Activated CD8-positive, alpha-beta memory T cell treated with anti-CD3 and anti-CD28 coated beads, Interleukin-2, amount 10 ng/mL, durations not matched to agents 7 days and 5 days (primary cell): ENCODE measurements at regions not wholly inside any gene's neighbourhood (a gene's known extent, or its start where the extent isn't known, plus 50 kb on each side); places are given as distances from the start of the nearest gene placed in this dataset.
"Not testable (repeated sequence)": the region's sequence is repeated elsewhere in the genome, so short reads cannot be mapped to it uniquely, and the experiment has no call there.

ENCODE experiments used
- ATAC-seq: fragments of 150-1000 bp; cut with Tn5 transposase; one replicate; pipeline ENCODE4 v1.10.0; 2021; ENCODE audit warnings: moderate library complexity
- CTCF ChIA-PET: fragments of 350-600 bp; sonication (Branson Sonifier 250); formaldehyde crosslinking; loops from one replicate; lab custom pipeline; 2021; ENCODE audit warnings: antibody characterized with exemption; lab: Charles Lee
- DNase-seq: peaks from one replicate; pipeline ENCODE4 v3.0.0-alpha.2; 2020
- H3K27ac Mint-ChIP-seq: one replicate; pipeline ENCODE4 v1.8.0; 2021; ENCODE audit warnings: mild to moderate bottlenecking, mixed read lengths
- H3K27me3 Mint-ChIP-seq: one replicate; pipeline ENCODE4 v1.8.0; 2021; ENCODE audit warnings: mixed read lengths
- H3K36me3 Mint-ChIP-seq: one replicate; pipeline ENCODE4 v1.8.0; 2021; ENCODE audit warnings: mild to moderate bottlenecking, mixed read lengths
- H3K4me1 Mint-ChIP-seq: one replicate; pipeline ENCODE4 v1.8.0; 2021; ENCODE audit warnings: mixed read lengths
- H3K4me3 Mint-ChIP-seq: one replicate; pipeline ENCODE4 v1.8.0; 2021; ENCODE audit warnings: mild to moderate bottlenecking, moderate library complexity, mixed read lengths
- H3K9me3 Mint-ChIP-seq: one replicate; pipeline ENCODE4 v1.8.0; 2022; ENCODE audit warnings: low read depth, mixed read lengths

DNA sequence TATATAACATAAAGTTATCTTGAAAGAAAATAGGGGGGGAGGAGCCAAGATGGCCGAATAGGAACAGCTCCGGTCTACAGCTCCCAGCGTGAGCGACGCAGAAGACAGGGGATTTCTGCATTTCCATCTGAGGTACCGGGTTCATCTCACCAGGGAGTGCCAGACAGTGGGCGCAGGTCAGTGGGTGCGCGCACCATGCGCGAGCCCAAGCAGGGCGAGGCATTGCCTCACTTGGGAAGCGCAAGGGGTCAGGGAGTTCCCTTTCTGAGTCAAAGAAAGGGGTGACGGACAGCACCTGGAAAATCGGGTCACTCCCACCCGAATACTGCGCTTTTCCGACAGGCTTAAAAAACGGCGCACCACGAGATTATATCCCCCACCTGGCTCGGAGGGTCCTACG is 1704.4 kb upstream of the SPRY2 start:
- H3K27ac Mint-ChIP-seq, H3K9me3 Mint-ChIP-seq, H3K36me3 Mint-ChIP-seq, H3K27me3 Mint-ChIP-seq, CTCF ChIA-PET, H3K4me1 Mint-ChIP-seq, DNase-seq, H3K4me3 Mint-ChIP-seq, ATAC-seq: not testable (repeated sequence)

GRCh38 chr13:82036602-82037001 is 1695.7 kb upstream of the SPRY2 start:
- CTCF ChIA-PET, result no interaction called here

DNA sequence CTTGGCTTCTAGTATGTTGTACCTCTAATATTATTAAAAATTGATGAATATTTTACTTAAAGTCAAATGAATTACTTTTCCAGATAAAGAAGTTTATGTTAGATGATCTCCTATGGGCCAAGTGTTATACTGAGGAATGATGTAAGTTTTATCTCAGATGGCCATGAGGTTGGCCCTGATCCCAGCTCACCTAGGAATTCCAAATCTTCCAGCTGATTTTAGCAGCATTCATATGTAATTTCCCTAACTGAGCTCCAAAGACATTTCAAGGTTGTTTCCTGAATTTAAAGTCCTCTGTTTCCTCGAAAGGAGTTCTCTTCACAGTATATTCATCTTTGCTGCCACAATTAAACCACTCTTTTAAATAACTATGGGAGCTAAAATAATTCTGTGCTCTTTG is 1670.4 kb upstream of the SPRY2 start:
- Mint-ChIP-seq H3K4me3 (no peak overlapping the region), H3K4me1 (no peaks in the 10 kb centered on the region), H3K9me3 (peaks cover 8% of the 10 kb centered on the region), H3K36me3 (no peaks in the 10 kb centered on the region), H3K27ac (no peak overlapping the region), H3K27me3 (no peaks in the 10 kb centered on the region)
- CTCF ChIA-PET, result no interaction called here
- ATAC-seq, result no peak
- DNase-seq, result no peak

More at GRCh38 chr13:82036602-82037001, 1695.7 kb upstream of the SPRY2 start:
- no peaks in the 10 kb centered on the region for H3K36me3 Mint-ChIP-seq
- peaks cover 6% of the 10 kb centered on the region for H3K9me3 Mint-ChIP-seq
- no peak overlapping the region for H3K4me3 Mint-ChIP-seq
- ATAC-seq, result no peak
- no peaks in the 10 kb centered on the region for H3K27me3 Mint-ChIP-seq
- no peak for DNase-seq
- H3K27ac Mint-ChIP-seq, result no peak overlapping the region
- no peaks in the 10 kb centered on the region for H3K4me1 Mint-ChIP-seq

GRCh38 chr13:82010780-82011179 is 1669.9 kb upstream of the SPRY2 start:
- H3K9me3 Mint-ChIP-seq, result peaks cover 8% of the 10 kb centered on the region
- H3K4me3 Mint-ChIP-seq, result no peak overlapping the region
- H3K27ac Mint-ChIP-seq, result no peak overlapping the region
- ATAC-seq (no peak), DNase-seq (no peak)
- CTCF ChIA-PET, result no interaction called here
- no peaks in the 10 kb centered on the region for H3K4me1 Mint-ChIP-seq
- no peaks in the 10 kb centered on the region for H3K27me3 Mint-ChIP-seq
- H3K36me3 Mint-ChIP-seq, result no peaks in the 10 kb centered on the region

DNA sequence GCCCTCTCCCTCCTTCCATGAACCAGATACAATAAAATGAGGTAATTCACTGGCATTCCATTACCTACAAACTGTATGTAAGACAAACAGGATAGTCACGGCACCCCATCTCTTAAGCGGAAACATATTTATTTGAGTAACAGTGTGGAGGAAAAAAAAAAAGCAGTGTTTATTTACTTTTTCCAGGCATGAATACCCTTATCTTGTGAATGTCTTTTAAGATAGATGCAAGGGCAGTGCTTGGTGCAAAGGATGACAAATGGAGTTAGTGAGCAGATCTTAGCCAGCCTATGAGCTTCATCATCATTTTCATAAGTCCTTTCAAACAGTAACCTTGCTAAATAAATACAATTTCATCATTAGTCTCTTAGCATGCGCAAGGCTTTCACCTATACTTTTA is 1661.8 kb upstream of the SPRY2 start:
- CTCF ChIA-PET, result no interaction called here
- ATAC-seq (no peak), DNase-seq (no peak)
- no peak overlapping the region for H3K4me3 Mint-ChIP-seq
- no peaks in the 10 kb centered on the region for H3K4me1 Mint-ChIP-seq
- no peaks in the 10 kb centered on the region for H3K9me3 Mint-ChIP-seq
- no peaks in the 10 kb centered on the region for H3K36me3 Mint-ChIP-seq
- H3K27ac Mint-ChIP-seq, result no peak overlapping the region
- no peaks in the 10 kb centered on the region for H3K27me3 Mint-ChIP-seq

DNA sequence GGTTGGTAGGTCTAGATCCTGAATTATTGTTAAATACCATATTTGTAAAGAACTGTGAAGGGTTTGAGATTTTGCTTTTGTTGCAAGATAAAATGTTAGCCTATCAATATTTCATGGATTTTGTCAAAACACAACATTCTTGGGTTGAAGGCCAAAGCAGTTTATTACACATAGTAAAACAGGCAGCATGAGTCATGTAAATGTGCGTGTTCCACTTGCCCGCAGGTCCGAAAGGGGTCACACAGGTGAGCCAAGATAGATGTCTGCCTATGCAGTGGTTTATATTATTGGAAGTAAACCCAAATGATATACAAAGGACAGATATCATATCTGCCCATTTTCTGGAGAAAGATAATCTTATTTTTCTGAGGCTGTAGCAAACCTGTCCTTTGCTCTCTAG is 1654.4 kb upstream of the SPRY2 start:
- ATAC-seq (no peak), DNase-seq (no peak)
- Mint-ChIP-seq H3K4me3 (no peak overlapping the region), H3K9me3 (no peaks in the 10 kb centered on the region), H3K36me3 (no peaks in the 10 kb centered on the region), H3K27ac (no peak overlapping the region), H3K27me3 (no peaks in the 10 kb centered on the region), H3K4me1 (no peaks in the 10 kb centered on the region)
- CTCF ChIA-PET, result no interaction called here

DNA sequence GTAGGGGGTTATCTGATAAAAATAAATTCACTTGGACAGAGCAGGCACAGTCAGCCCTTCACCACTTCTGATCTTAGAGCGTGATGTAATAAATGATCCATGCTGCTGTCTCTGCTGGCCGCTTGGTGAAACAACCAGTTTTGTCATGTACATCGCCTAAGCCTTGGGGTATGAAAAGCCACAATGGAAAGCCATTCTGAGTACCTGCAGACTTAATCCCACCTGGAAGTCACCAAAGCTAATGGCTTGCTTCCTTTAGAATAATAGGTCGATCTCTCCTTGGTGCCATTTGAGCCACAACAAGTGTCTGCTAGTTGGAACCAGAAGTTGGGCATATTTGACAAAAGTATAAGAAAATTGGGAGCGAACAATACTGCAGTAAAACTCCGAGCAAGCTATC is 1649.7 kb upstream of the SPRY2 start:
- DNase-seq (no peak), ATAC-seq (no peak)
- Mint-ChIP-seq H3K4me3 (no peak overlapping the region), H3K9me3 (peaks cover 8% of the 10 kb centered on the region), H3K27me3 (no peaks in the 10 kb centered on the region), H3K36me3 (no peaks in the 10 kb centered on the region), H3K4me1 (no peaks in the 10 kb centered on the region), H3K27ac (no peak overlapping the region)
- CTCF ChIA-PET, result no interaction called here

DNA sequence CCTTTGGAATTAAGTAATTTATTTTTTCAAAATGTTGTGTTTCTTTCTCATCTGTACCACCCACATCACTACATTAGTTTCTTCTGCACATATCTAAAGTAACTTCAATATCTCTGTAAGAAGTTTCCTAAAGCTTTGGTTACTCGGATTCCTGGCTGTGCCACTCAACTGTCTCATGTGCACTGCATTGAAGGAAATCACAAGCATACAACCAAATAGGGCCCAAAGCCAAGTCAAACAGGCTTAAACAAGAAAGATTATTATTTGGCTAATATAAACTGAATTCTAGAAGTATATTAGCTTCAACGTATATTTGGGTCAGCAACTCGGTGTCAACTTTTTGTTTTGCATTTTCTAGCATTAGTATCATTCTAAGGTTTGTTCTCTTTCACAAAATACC is 1647.6 kb upstream of the SPRY2 start:
- ATAC-seq (no peak), DNase-seq (no peak)
- H3K27me3 Mint-ChIP-seq, result no peaks in the 10 kb centered on the region
- CTCF ChIA-PET, result no interaction called here
- peaks cover 10% of the 10 kb centered on the region for H3K9me3 Mint-ChIP-seq
- no peak overlapping the region for H3K27ac Mint-ChIP-seq
- no peaks in the 10 kb centered on the region for H3K36me3 Mint-ChIP-seq
- no peak overlapping the region for H3K4me3 Mint-ChIP-seq
- H3K4me1 Mint-ChIP-seq, result no peaks in the 10 kb centered on the region

DNA sequence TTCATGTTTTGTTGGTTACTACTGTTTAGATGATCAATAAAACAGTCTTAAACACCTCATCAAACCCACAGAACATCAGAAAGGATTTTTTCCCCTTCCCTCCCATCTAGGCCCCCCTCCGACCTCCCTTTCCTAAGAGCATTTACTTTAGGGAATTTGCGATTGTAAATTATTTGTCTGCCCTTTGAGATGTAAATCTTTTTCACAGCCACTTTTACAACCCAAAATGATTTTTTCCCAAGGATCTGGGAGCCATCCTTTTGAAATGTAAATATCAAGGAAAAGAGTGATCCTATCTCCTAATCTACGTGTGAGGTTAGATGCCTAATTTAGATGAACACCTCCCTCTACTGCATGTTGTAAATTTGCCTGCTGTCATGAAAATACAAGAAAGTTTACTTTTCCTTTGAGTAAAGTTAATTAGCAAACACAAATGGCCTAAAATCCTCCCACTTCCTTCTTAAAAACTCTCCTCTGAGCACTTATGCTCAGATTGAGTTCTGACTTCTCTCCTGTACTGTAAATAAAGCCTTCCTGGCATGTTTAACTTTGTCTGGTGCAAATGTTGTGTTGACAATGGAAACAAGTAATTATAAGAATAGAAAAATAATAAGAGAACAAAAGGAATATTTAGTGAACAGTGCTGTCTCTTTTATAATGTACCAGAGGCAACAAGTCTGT is 1646.9 kb upstream of the SPRY2 start:
- CTCF ChIA-PET, result no interaction called here

DNA sequence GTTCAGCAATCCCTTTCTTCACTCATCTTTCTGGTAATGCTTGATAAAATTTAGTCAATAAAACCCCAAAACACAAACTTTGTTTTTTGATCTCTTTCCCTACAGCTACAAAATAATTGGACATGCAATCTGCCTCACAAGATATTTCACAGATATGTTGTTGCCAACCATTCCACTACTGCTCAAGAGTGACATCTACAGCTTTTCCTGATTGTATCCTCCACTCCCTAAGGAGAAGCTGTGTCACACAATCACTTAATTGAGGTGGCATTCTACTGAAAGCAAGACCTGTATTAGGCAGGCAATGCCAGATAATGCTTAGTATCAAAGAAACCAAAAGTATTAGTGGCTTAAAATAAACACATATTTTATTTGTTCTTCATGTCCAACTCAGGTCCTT is 1646.2 kb upstream of the SPRY2 start:
- no peak for DNase-seq
- Mint-ChIP-seq H3K4me1 (no peaks in the 10 kb centered on the region), H3K9me3 (peaks cover 14% of the 10 kb centered on the region), H3K4me3 (no peak overlapping the region), H3K27ac (no peak overlapping the region), H3K36me3 (no peaks in the 10 kb centered on the region), H3K27me3 (no peaks in the 10 kb centered on the region)
- ATAC-seq, result no peak
- CTCF ChIA-PET, result no interaction called here

More for the DNA sequence above, 1646.9 kb upstream of the SPRY2 start:
- DNase-seq (no peak), ATAC-seq (no peak)
- H3K4me1 Mint-ChIP-seq, result no peaks in the 10 kb centered on the region
- no peak overlapping the region for H3K4me3 Mint-ChIP-seq
- H3K9me3 Mint-ChIP-seq, result peaks cover 12% of the 10 kb centered on the region
- H3K36me3 Mint-ChIP-seq, result no peaks in the 10 kb centered on the region
- H3K27me3 Mint-ChIP-seq, result no peaks in the 10 kb centered on the region
- H3K27ac Mint-ChIP-seq, result no peak overlapping the region

DNA sequence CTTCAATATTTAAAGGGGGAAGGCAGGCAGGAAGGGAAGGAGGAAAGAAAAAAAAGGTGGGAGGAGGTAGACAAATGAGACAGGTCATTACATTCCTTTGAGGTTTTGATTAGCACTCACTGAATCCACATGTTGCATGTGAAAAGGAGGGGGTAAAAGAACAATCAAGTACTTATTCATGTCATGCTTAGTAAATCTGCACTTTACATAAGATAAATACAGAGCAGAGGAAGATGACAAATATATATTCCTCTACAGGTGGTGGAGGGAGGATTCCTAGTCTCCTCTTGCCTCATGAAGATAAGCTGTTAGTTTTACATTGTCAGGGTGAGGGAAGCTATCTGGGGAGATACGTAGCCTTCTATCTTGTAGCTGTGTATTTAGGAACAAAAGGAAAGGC is 1645.4 kb upstream of the SPRY2 start:
- ATAC-seq (no peak), DNase-seq (no peak)
- CTCF ChIA-PET, result no interaction called here
- Mint-ChIP-seq H3K27me3 (no peaks in the 10 kb centered on the region), H3K4me1 (no peaks in the 10 kb centered on the region), H3K36me3 (no peaks in the 10 kb centered on the region), H3K27ac (no peak overlapping the region), H3K9me3 (peaks cover 14% of the 10 kb centered on the region), H3K4me3 (no peak overlapping the region)

DNA sequence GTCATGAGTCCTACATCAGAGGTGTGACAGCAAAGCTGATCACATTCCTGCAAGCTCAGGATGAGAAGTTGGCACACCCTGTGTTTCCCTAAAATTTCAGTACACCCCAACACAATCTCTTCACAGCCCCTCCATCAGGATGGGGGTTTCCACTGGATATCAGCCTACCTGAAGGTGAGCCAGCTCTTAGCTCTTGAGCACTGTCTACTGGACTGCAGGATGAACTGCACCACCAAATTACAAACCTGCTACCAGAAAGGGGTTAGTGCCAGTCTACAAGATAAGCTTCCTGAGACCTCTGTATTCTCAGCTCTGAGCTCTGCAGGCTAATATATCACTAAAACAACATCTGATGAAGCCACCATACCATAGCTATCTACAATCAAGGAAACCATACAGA is 1616.2 kb upstream of the SPRY2 start:
- H3K9me3 Mint-ChIP-seq, result peaks cover 5% of the 10 kb centered on the region
- DNase-seq, result no peak
- H3K36me3 Mint-ChIP-seq, result no peaks in the 10 kb centered on the region
- CTCF ChIA-PET, result no interaction called here
- ATAC-seq, result no peak
- no peak overlapping the region for H3K4me3 Mint-ChIP-seq
- H3K4me1 Mint-ChIP-seq, result no peaks in the 10 kb centered on the region
- H3K27me3 Mint-ChIP-seq, result no peaks in the 10 kb centered on the region
- no peak overlapping the region for H3K27ac Mint-ChIP-seq

GRCh38 chr13:81929988-81930387 is 1589.1 kb upstream of the SPRY2 start:
- Mint-ChIP-seq H3K27me3 (no peaks in the 10 kb centered on the region), H3K4me3 (no peak overlapping the region), H3K4me1 (no peaks in the 10 kb centered on the region), H3K36me3 (no peaks in the 10 kb centered on the region), H3K9me3 (peaks cover 8% of the 10 kb centered on the region), H3K27ac (no peak overlapping the region)
- DNase-seq (no peak), ATAC-seq (no peak)
- CTCF ChIA-PET, result no interaction called here

DNA sequence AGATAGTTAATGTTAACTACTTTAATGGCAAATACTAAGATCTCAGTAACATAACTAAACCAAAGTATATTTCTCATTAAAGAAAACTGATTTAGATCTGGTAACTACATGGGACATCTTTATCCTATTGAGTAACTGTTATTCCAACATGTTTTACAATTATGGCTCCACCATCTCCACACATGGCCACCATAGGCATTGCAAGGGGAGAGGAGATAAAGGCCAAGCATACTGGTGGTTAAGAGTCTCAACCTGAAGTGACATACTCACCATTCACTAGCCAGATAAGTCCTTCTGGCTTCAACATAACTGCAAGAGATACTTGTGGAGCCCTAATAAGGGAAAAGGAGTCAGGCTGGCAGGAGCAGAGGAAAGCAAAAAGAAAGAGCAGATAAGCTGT is 1586.4 kb upstream of the SPRY2 start:
- H3K27ac Mint-ChIP-seq, result no peak overlapping the region

GRCh38 chr13:81917810-81918209 is 1576.9 kb upstream of the SPRY2 start:
- no peak for ATAC-seq

More for the DNA sequence above, 1586.4 kb upstream of the SPRY2 start:
- no peaks in the 10 kb centered on the region for H3K4me1 Mint-ChIP-seq
- no peak overlapping the region for H3K4me3 Mint-ChIP-seq
- H3K36me3 Mint-ChIP-seq, result no peaks in the 10 kb centered on the region
- no peaks in the 10 kb centered on the region for H3K27me3 Mint-ChIP-seq
- peaks cover 5% of the 10 kb centered on the region for H3K9me3 Mint-ChIP-seq
- DNase-seq (no peak), ATAC-seq (no peak)
- CTCF ChIA-PET, result no interaction called here

More at GRCh38 chr13:81917810-81918209, 1576.9 kb upstream of the SPRY2 start:
- Mint-ChIP-seq H3K36me3 (no peaks in the 10 kb centered on the region), H3K9me3 (peaks cover 5% of the 10 kb centered on the region), H3K4me3 (no peak overlapping the region), H3K4me1 (no peaks in the 10 kb centered on the region), H3K27ac (no peak overlapping the region), H3K27me3 (no peaks in the 10 kb centered on the region)
- DNase-seq, result no peak
- CTCF ChIA-PET, result no interaction called here
